Ishikawa (cell line): ENCODE measurements at regions not wholly inside any gene's neighbourhood (a gene's known extent, or its start where the extent isn't known, plus 50 kb on each side); places are given as distances from the start of the nearest gene placed in this dataset.

Experiments
- CREB1 ChIP-seq: IDR thresholded peaks from 2 replicates; pipeline ENCODE4 v1.6.1; 2012; ENCODE audit warnings: low read depth
- EP300 ChIP-seq: IDR thresholded peaks from 2 replicates; pipeline ENCODE4 v1.6.1; 2012; ENCODE audit warnings: borderline replicate concordance
- REST ChIP-seq: IDR thresholded peaks from 2 replicates; pipeline ENCODE4 v1.6.1; 2012; ENCODE audit warnings: low read depth, mild to moderate bottlenecking
- TAF1 ChIP-seq: IDR thresholded peaks from 2 replicates; pipeline ENCODE4 v1.6.1; 2012; ENCODE audit warnings: low read depth, mild to moderate bottlenecking
- TCF12 ChIP-seq: IDR thresholded peaks from 2 replicates; pipeline ENCODE4 v1.6.1; 2012; ENCODE audit warnings: low read depth
- TEAD4 ChIP-seq: IDR thresholded peaks from 2 replicates; pipeline ENCODE4 v1.6.1; 2012
- YY1 ChIP-seq: IDR thresholded peaks from 2 replicates; pipeline ENCODE4 v1.6.1; 2012; ENCODE audit warnings: low read depth
- TF ChIP-seq, protein P1 (sequence below): IDR thresholded peaks from 2 replicates; pipeline ENCODE4 v1.6.1; 2012
- TF ChIP-seq, protein P2 (sequence below): IDR thresholded peaks from 2 replicates; pipeline ENCODE4 v1.6.1; 2012

DNA sequence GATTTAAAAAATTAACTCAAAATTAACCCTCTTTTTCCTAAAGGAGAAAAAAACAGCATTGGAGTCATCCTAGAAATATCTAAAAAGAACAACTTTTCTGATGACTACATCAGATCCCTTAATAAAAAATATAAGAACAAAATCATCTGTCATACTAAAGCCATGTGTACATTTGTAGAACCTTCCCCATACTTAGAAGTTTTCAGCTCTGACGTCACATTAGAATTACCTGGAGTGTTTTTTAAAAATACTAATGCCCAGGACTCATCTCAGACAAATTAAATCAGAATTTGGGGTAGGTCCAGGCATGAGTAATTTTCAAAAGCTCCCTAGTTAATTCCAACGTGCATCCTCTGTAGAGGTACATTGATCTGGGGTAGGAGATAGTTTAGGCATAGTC, 598.0 kb downstream of the DSC3 start:
- TF ChIP-seq YY1 (no peak), REST (no peak), TEAD4 (no peak), TCF12 (no peak), EP300 (no peak), CREB1 (no peak), TAF1 (no peak)
- TF ChIP-seq, protein P1, sequence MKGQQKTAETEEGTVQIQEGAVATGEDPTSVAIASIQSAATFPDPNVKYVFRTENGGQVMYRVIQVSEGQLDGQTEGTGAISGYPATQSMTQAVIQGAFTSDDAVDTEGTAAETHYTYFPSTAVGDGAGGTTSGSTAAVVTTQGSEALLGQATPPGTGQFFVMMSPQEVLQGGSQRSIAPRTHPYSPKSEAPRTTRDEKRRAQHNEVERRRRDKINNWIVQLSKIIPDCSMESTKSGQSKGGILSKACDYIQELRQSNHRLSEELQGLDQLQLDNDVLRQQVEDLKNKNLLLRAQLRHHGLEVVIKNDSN, result no peak
- TF ChIP-seq, protein P2, sequence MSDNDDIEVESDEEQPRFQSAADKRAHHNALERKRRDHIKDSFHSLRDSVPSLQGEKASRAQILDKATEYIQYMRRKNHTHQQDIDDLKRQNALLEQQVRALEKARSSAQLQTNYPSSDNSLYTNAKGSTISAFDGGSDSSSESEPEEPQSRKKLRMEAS, result no peak
